Ishikawa (cell line): ENCODE measurements at regions not wholly inside any gene's neighbourhood (a gene's known extent, or its start where the extent isn't known, plus 50 kb on each side); places are given as distances from the start of the nearest gene placed in this dataset.

ENCODE experiments used
- CEBPB ChIP-seq: IDR thresholded peaks from 2 replicates; pipeline ENCODE4 v1.6.1; 2012
- CREB1 ChIP-seq: IDR thresholded peaks from 2 replicates; pipeline ENCODE4 v1.6.1; 2012; ENCODE audit warnings: low read depth
- EGR1 ChIP-seq: IDR thresholded peaks from 2 replicates; pipeline ENCODE4 v1.6.1; 2012
- EP300 ChIP-seq: IDR thresholded peaks from 2 replicates; pipeline ENCODE4 v1.6.1; 2012; ENCODE audit warnings: borderline replicate concordance
- FOXM1 ChIP-seq: IDR thresholded peaks from 2 replicates; pipeline ENCODE4 v1.6.1; 2012; ENCODE audit warnings: low read depth, borderline replicate concordance
- NFIC ChIP-seq: IDR thresholded peaks from 2 replicates; pipeline ENCODE4 v1.6.1; 2012
- RAD21 ChIP-seq: IDR thresholded peaks from 2 replicates; pipeline ENCODE4 v1.6.1; 2012; ENCODE audit warnings: low read depth
- TAF1 ChIP-seq: IDR thresholded peaks from 2 replicates; pipeline ENCODE4 v1.6.1; 2012; ENCODE audit warnings: low read depth, mild to moderate bottlenecking
- TCF12 ChIP-seq: IDR thresholded peaks from 2 replicates; pipeline ENCODE4 v1.6.1; 2012; ENCODE audit warnings: low read depth
- TEAD4 ChIP-seq: IDR thresholded peaks from 2 replicates; pipeline ENCODE4 v1.6.1; 2012
- YY1 ChIP-seq: IDR thresholded peaks from 2 replicates; pipeline ENCODE4 v1.6.1; 2012; ENCODE audit warnings: low read depth
- ZBTB7A ChIP-seq: IDR thresholded peaks from 2 replicates; pipeline ENCODE4 v1.6.1; 2012; ENCODE audit warnings: low read depth
- TF ChIP-seq, protein P1 (sequence below): IDR thresholded peaks from 2 replicates; pipeline ENCODE4 v1.6.1; 2012; ENCODE audit warnings: low read depth, mild to moderate bottlenecking
- TF ChIP-seq, protein P2 (sequence below): IDR thresholded peaks from 2 replicates; pipeline ENCODE4 v1.6.1; 2012
- TF ChIP-seq, protein P3 (sequence below): IDR thresholded peaks from 2 replicates; pipeline ENCODE4 v1.6.1; 2012

DNA sequence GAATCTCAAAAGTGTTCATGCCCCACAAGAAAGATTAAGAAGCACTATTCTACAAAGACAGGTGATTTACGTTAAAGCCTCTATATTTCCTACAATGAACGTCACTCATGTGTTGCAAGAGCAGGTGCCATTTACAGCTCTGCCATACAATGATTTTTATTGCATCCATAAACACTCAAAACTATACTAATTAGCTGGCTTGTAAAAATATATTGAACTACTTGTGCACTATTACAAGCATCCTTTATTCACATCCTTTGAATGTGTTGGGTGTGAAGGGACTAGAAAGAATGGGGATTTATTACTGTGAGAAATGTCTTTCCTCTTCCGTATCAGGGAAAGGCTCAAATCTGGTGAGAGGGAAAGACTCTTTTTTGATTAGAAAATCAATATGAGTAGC is 50.7 kb upstream of the C3orf49 start:
- TF ChIP-seq ZBTB7A = no peak
- TF ChIP-seq FOXM1 = no peak
- no peak for TF ChIP-seq YY1
- TF ChIP-seq TAF1 = no peak
- no peak for TF ChIP-seq EGR1

DNA sequence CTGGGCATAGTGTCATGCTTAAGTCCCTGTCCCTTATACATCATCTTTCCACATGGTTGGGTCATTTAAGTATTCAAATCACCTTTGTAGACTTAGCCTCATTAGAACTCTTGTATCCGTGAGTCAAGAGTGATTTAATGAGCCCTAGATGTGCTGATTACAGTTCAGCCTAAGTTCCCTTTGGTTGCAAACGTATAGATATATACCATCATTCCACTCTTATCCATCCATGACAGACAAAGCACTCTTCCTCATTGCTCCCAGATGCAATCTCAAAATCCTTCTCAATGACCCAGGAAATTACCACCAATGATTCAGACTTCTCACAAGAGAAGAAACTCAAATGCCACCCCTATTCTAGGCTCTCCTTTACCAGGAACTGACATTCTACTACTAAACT is 50.2 kb upstream of the C3orf49 start:
- no peak for TF ChIP-seq FOXM1
- no peak for TF ChIP-seq EGR1
- no peak for TF ChIP-seq YY1
- TF ChIP-seq ZBTB7A = no peak
- TF ChIP-seq TCF12 = no peak
- TF ChIP-seq RAD21 = no peak
- TF ChIP-seq NFIC = no peak
- TF ChIP-seq, protein P1, sequence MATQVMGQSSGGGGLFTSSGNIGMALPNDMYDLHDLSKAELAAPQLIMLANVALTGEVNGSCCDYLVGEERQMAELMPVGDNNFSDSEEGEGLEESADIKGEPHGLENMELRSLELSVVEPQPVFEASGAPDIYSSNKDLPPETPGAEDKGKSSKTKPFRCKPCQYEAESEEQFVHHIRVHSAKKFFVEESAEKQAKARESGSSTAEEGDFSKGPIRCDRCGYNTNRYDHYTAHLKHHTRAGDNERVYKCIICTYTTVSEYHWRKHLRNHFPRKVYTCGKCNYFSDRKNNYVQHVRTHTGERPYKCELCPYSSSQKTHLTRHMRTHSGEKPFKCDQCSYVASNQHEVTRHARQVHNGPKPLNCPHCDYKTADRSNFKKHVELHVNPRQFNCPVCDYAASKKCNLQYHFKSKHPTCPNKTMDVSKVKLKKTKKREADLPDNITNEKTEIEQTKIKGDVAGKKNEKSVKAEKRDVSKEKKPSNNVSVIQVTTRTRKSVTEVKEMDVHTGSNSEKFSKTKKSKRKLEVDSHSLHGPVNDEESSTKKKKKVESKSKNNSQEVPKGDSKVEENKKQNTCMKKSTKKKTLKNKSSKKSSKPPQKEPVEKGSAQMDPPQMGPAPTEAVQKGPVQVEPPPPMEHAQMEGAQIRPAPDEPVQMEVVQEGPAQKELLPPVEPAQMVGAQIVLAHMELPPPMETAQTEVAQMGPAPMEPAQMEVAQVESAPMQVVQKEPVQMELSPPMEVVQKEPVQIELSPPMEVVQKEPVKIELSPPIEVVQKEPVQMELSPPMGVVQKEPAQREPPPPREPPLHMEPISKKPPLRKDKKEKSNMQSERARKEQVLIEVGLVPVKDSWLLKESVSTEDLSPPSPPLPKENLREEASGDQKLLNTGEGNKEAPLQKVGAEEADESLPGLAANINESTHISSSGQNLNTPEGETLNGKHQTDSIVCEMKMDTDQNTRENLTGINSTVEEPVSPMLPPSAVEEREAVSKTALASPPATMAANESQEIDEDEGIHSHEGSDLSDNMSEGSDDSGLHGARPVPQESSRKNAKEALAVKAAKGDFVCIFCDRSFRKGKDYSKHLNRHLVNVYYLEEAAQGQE = no peak
- TF ChIP-seq, protein P2, sequence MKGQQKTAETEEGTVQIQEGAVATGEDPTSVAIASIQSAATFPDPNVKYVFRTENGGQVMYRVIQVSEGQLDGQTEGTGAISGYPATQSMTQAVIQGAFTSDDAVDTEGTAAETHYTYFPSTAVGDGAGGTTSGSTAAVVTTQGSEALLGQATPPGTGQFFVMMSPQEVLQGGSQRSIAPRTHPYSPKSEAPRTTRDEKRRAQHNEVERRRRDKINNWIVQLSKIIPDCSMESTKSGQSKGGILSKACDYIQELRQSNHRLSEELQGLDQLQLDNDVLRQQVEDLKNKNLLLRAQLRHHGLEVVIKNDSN = no peak
- TF ChIP-seq TEAD4 = no peak
- TF ChIP-seq CREB1 = no peak
- no peak for TF ChIP-seq CEBPB
- TF ChIP-seq, protein P3, sequence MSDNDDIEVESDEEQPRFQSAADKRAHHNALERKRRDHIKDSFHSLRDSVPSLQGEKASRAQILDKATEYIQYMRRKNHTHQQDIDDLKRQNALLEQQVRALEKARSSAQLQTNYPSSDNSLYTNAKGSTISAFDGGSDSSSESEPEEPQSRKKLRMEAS = no peak
- no peak for TF ChIP-seq TAF1
- TF ChIP-seq EP300 = no peak
